ENCODE measurements at regions not wholly inside any gene's neighbourhood (a gene's known extent, or its start where the extent isn't known, plus 50 kb on each side); places are given as distances from the start of the nearest gene placed in this dataset.

GRCh38 chr9:13586587-13587374 is 307.3 kb upstream of the MPDZ start:
- Histone ChIP-seq H3K9me3 (no peaks in the 10 kb centered on the region), H3K4me3 (no peak overlapping the region), H3K27me3 (no peaks in the 10 kb centered on the region), H3K4me1 (no peaks in the 10 kb centered on the region), H3K27ac (peak overlapping the region; percentile 33 to 57), H3K36me3 (no peaks in the 10 kb centered on the region)
- no peak for DNase-seq (ENCODE audit: low spot score in 2 of 2)
- intact Hi-C loops (cut with DNase I; ENCODE audit: low total_unique reads) = no loop called here
- TF ChIP-seq POLR2A (IDR thresholded peaks at IDR 0.05) = no peak
- TF ChIP-seq CTCF (IDR thresholded peaks at IDR 0.05) = no peak
- TF ChIP-seq POLR2AphosphoS5 (IDR thresholded peaks at IDR 0.05) = no peak

DNA sequence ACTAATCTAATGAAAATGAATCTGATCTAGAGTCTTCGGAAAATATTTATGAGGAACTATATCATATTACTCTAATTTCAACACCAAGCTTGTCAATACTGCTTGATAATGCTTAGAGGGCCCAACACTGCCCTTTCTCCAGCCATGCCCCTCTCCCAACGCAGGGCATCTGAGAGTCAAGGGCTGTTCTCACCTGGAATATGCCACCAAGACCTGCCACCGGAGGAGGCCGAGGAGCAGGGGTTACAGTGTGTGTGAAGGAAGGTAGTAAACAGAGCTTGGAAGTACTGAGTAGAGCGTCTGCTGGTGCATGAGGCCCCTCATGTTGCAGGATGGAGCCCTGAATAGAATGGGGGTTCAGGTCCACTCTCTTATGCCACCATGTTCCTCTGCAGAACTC is 301.3 kb upstream of the MPDZ start:
- intact Hi-C loops (cut with DNase I; ENCODE audit: low total_unique reads) = no loop called here

DNA sequence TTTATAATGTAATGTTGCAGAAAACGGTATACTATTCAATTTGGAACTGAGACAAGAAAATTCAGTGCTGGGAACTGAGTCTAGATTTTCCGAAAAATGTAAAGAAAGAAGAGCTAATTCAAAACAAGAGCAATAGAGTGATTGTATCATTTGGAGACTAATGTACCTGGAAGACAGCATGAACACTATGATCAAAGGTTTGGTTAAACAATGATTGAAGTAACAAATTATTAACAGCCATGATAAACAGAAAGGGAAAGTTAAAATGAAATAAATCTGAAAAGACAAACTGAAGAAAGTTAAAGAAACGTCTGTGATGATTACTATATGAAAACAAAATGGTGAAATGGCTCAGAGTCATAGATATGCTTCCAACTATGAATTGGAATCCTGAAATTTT is 300.6 kb upstream of the MPDZ start:
- H3K4me3 ChIP-seq = no peak overlapping the region
- DNase-seq (ENCODE audit: low spot score in 2 of 2) = no peak
- H3K27me3 ChIP-seq = no peaks in the 10 kb centered on the region
- no peak overlapping the region for H3K27ac ChIP-seq
- intact Hi-C loops (cut with DNase I; ENCODE audit: low total_unique reads) = no loop called here
- no peak for TF ChIP-seq POLR2A (IDR thresholded peaks at IDR 0.05)
- TF ChIP-seq POLR2AphosphoS5 (IDR thresholded peaks at IDR 0.05) = no peak
- TF ChIP-seq CTCF (IDR thresholded peaks at IDR 0.05) = no peak
- no peaks in the 10 kb centered on the region for H3K36me3 ChIP-seq
- no peaks in the 10 kb centered on the region for H3K4me1 ChIP-seq
- no peaks in the 10 kb centered on the region for H3K9me3 ChIP-seq

More for the DNA sequence above, 301.3 kb upstream of the MPDZ start:
- H3K27me3 ChIP-seq = no peaks in the 10 kb centered on the region
- no peaks in the 10 kb centered on the region for H3K9me3 ChIP-seq
- DNase-seq (ENCODE audit: low spot score in 2 of 2) = no peak
- H3K4me1 ChIP-seq = no peaks in the 10 kb centered on the region
- no peak overlapping the region for H3K4me3 ChIP-seq
- no peak for TF ChIP-seq CTCF (IDR thresholded peaks at IDR 0.05)
- no peak for TF ChIP-seq POLR2AphosphoS5 (IDR thresholded peaks at IDR 0.05)
- TF ChIP-seq POLR2A (IDR thresholded peaks at IDR 0.05) = no peak
- H3K36me3 ChIP-seq = no peaks in the 10 kb centered on the region
- no peak overlapping the region for H3K27ac ChIP-seq

DNA sequence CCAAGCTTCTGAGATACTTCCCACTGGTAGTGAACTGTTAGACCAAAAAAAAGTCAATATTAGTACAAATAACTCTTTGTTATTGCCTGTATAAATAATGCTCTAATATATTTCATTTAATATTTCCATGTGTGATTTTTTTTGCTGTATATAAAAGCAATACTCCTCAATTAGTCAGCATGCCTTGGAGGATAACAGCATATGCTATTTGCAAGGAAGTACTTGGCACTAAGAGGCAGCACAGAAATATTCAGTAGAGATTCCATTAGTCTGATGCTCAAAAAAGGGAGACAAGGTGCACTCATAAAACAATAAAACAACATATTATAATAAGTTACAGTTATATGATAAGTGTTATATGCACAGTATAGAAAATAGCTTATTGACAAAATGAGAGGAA is 296.6 kb upstream of the MPDZ start:
- TF ChIP-seq POLR2AphosphoS5 (IDR thresholded peaks at IDR 0.05) = no peak
- no peak for TF ChIP-seq POLR2A (IDR thresholded peaks at IDR 0.05)
- TF ChIP-seq CTCF (IDR thresholded peaks at IDR 0.05) = no peak
- intact Hi-C loops (cut with DNase I; ENCODE audit: low total_unique reads) = no loop called here
- H3K4me1 ChIP-seq = no peaks in the 10 kb centered on the region
- no peaks in the 10 kb centered on the region for H3K9me3 ChIP-seq
- H3K27me3 ChIP-seq = no peaks in the 10 kb centered on the region
- H3K4me3 ChIP-seq = no peak overlapping the region
- no peak overlapping the region for H3K27ac ChIP-seq
- no peaks in the 10 kb centered on the region for H3K36me3 ChIP-seq
- DNase-seq (ENCODE audit: low spot score in 2 of 2) = no peak

GRCh38 chr9:13575558-13575957 is 296.1 kb upstream of the MPDZ start:
- H3K4me1 ChIP-seq = no peaks in the 10 kb centered on the region
- no peak for DNase-seq (ENCODE audit: low spot score in 2 of 2)
- H3K36me3 ChIP-seq = no peaks in the 10 kb centered on the region
- no peak overlapping the region for H3K4me3 ChIP-seq
- H3K27me3 ChIP-seq = no peaks in the 10 kb centered on the region
- no peaks in the 10 kb centered on the region for H3K9me3 ChIP-seq
- intact Hi-C loops (cut with DNase I; ENCODE audit: low total_unique reads) = no loop called here
- no peak overlapping the region for H3K27ac ChIP-seq
- TF ChIP-seq POLR2AphosphoS5 (IDR thresholded peaks at IDR 0.05) (no peak), CTCF (IDR thresholded peaks at IDR 0.05) (no peak), POLR2A (IDR thresholded peaks at IDR 0.05) (no peak)
